DOHH2 (cell line): ENCODE measurements at regions not wholly inside any gene's neighbourhood (a gene's known extent, or its start where the extent isn't known, plus 50 kb on each side); places are given as distances from the start of the nearest gene placed in this dataset.

Experiments used
- CTCF ChIP-seq: fragments of 200-600 bp; sonication (generic); IDR thresholded peaks from one replicate; pipeline ENCODE4 v1.5.1; 2014; ENCODE audit warnings: antibody characterized with exemption, mild to moderate bottlenecking, low read depth, low read length; ENCODE audit not compliant: poor library complexity, severe bottlenecking
- EZH2phosphoT487 ChIP-seq: fragments of 200-600 bp; sonication (generic); IDR thresholded peaks from 2 replicates; pipeline ENCODE4 v1.6.1; 2017; ENCODE audit warnings: borderline replicate concordance, mild to moderate bottlenecking, antibody characterized with exemption, low read length, moderate library complexity, mixed read lengths

- TF ChIP-seq CTCF (no peak), EZH2phosphoT487 (no peak)
Observed at GRCh38 chr7:28293527-28293835, 112.9 kb upstream of the JAZF1 start.
